Stimulated activated CD8-positive, alpha-beta memory T cell treated with anti-CD3 and anti-CD28 coated beads, Interleukin-12 subunit alpha, Interleukin-12 subunit beta, amount 100 ng/mL, for 1 hour (primary cell): ENCODE measurements at regions not wholly inside any gene's neighbourhood (a gene's known extent, or its start where the extent isn't known, plus 50 kb on each side); places are given as distances from the start of the nearest gene placed in this dataset.
"Not testable (repeated sequence)": the region's sequence is repeated elsewhere in the genome, so short reads cannot be mapped to it uniquely, and the experiment has no call there.

Source experiments
- DNase-seq: peaks from one replicate; pipeline ENCODE4 v3.0.0-alpha.2; 2020; ENCODE audit warnings: low read depth

- DNase-seq, result no peak
Measured at GRCh38 chr22:22717664-22718063, 73.2 kb downstream of the GGTLC2 start.

GRCh38 chr22:22720201-22720723, 75.8 kb downstream of the GGTLC2 start:
- no peak for DNase-seq

- no peak for DNase-seq
Measured at GRCh38 chr22:22720724-22721261, 76.4 kb downstream of the GGTLC2 start.

- peak; percentile 42 for DNase-seq
Measured at GRCh38 chr22:22721681-22722354, 77.4 kb downstream of the GGTLC2 start.

- no peak for DNase-seq
Measured at GRCh38 chr22:22728382-22728781, 84.0 kb downstream of the GGTLC2 start.

GRCh38 chr22:22730655-22731373, 86.4 kb downstream of the GGTLC2 start:
- DNase-seq, result no peak

- DNase-seq, result no peak
Measured at GRCh38 chr22:22731374-22731676, 86.9 kb downstream of the GGTLC2 start.

GRCh38 chr22:22733006-22733405, 88.6 kb downstream of the GGTLC2 start:
- DNase-seq, result not testable (repeated sequence)

GRCh38 chr22:22733881-22734373, 89.5 kb downstream of the GGTLC2 start:
- DNase-seq, result no peak

GRCh38 chr22:22734395-22735272, 90.2 kb downstream of the GGTLC2 start:
- not testable (repeated sequence) for DNase-seq

GRCh38 chr22:22735276-22735675, 90.9 kb downstream of the GGTLC2 start:
- DNase-seq, result not testable (repeated sequence)

- DNase-seq, result no peak
Measured at GRCh38 chr22:22735695-22736611, 91.5 kb downstream of the GGTLC2 start.

- no peak for DNase-seq
Measured at GRCh38 chr22:22737590-22737989, 93.2 kb downstream of the GGTLC2 start.

- no peak for DNase-seq
Measured at GRCh38 chr22:22738959-22739585, 94.7 kb downstream of the GGTLC2 start.

GRCh38 chr22:22740560-22741276, 96.3 kb downstream of the GGTLC2 start:
- DNase-seq, result no peak

GRCh38 chr22:22741843-22742242, 97.4 kb downstream of the GGTLC2 start:
- DNase-seq, result no peak

GRCh38 chr22:22742641-22743040, 98.2 kb downstream of the GGTLC2 start:
- no peak for DNase-seq

GRCh38 chr22:22743128-22743760, 98.8 kb downstream of the GGTLC2 start:
- DNase-seq, result no peak
